NCI-H345 (cell line): ENCODE measurements at regions not wholly inside any gene's neighbourhood (a gene's known extent, or its start where the extent isn't known, plus 50 kb on each side); places are given as distances from the start of the nearest gene placed in this dataset.
"Not testable (repeated sequence)": the region's sequence is repeated elsewhere in the genome, so short reads cannot be mapped to it uniquely, and the experiment has no call there.

Source experiments
- DNase-seq: peaks from one replicate; lab custom pipeline; 2025; lab: John Stamatoyannopoulos, UW

DNA sequence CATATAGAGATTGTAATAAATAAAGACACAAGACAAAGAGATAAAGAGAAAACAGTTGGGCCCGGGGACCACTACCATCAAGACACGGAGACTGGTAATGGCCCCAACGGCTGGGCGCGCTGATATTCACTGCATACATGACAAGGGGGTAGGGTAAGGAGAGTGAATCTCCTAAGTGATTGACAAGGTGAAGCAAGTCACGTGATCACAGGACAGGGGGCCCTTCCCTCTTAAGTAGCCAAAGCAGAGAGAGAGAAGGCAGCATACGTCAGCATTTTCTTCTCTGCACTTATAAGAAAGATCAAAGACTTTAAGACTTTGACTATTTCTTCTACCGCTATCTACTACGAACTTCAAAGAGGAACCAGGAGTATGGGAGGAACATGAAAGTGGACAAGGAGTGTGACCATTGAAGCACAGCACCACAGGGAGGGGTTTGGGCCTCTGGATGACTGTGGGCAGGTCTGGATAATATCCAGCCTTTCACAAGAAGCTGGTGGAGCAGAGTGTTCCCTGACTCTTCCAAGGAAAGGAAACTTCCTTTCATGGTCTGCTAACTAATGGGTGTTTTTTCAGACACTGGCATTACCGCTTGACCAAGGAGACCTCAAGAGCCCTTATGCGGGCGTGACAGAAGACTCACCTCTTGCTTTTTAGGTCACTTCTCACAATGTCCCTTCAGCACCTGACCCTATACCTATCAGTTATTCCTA is 75.6 kb downstream of the MRPL39 start:
- DNase-seq, result not testable (repeated sequence)

DNA sequence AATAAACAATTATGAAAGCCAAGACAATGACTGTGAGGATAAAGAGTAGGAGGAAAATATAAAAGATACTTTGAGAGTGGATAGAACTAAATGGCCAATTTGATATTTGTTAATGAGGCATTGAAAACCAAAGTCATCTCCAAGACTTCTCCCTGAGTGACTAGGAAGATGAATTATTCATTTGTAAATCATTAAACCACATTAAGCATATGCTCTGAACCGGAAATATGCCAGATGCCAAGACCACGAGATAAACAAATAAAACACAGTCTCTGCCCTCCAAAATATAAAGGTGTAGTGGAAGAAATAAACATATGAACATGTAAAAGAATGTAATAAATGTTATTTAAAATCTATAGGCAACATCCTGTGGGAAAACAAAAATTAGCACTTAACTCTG is 78.8 kb downstream of the MRPL39 start:
- DNase-seq, result no peak

DNA sequence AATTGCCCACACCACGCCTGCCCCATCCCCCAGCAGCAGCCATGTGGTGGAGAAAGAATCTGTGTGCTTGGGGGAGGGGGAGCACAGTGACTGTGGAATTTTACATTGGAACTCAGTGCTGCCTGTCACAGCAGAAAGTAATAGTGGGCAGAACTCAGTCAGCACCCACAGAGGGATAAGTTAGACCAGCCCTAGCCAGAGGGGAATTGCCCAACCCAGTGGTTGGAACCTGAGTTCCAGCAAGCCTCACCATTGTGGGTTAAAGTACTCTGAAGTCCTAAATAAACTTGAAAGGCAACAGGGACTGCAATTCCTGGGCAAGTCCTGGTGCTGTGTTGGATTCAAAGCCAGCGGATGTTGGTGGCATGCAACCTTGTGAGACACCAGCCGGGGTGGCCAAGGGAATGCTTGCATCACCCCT is 88.8 kb downstream of the MRPL39 start:
- DNase-seq, result no peak

DNA sequence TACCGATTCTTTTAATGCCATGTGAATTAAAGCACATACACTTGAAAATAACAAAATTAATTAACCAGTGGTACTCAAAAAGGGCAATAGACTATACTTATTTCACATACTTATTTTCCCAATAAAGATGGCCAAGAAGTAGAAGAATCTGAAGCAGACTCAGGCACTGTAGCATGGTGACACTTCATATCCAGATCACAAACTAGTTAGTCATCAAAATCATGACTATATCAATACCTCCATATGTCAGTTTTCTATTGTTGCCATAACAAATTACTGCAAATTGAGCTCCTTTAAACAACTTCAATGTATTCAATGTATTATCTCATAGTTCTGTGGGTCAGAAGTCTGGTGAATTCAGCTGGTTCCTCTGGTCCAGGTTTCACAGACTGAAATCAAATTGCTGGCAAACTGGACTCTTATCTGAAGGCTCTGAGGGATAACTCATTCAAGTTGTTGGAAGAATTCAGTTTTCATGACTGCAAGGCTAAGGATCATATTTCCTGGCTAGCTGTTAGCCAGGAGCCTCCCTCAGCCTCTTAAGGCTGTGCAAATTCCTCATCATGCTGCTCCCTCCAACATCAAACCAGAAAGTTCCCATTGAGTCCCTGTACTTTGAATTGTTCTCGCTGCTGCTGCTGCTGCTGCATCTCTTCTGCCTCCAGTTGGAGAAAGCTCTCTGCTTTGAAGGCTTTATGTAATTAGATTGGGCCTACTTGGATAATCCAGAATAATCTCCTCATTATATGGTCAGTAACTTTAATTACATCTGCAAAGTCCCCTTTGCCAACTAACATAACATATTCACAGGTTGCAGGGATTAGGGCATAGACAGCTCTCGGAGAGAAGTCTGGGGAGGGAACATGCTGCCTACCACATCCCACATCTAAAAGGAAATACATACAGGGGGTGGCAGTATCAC is 91.5 kb downstream of the MRPL39 start:
- DNase-seq, result no peak

DNA sequence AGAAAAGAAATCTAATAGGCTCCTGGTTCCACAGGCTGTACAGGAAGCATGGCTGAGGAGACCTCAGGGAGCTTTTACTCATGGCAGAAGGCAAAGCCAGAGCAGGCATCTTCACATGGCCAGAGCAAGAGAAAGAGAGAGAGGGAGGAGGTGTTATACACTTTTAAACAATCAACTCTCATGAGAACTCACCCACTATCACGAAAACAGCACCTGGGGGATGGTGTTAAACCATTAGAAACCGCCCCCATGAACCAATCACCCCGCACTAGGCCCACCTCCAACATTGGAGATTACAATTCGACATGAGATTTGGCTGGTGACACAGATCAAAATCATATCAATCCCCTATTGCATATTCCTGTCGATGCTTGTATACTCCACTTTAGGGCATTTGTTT is 93.5 kb downstream of the MRPL39 start:
- DNase-seq, result no peak

DNA sequence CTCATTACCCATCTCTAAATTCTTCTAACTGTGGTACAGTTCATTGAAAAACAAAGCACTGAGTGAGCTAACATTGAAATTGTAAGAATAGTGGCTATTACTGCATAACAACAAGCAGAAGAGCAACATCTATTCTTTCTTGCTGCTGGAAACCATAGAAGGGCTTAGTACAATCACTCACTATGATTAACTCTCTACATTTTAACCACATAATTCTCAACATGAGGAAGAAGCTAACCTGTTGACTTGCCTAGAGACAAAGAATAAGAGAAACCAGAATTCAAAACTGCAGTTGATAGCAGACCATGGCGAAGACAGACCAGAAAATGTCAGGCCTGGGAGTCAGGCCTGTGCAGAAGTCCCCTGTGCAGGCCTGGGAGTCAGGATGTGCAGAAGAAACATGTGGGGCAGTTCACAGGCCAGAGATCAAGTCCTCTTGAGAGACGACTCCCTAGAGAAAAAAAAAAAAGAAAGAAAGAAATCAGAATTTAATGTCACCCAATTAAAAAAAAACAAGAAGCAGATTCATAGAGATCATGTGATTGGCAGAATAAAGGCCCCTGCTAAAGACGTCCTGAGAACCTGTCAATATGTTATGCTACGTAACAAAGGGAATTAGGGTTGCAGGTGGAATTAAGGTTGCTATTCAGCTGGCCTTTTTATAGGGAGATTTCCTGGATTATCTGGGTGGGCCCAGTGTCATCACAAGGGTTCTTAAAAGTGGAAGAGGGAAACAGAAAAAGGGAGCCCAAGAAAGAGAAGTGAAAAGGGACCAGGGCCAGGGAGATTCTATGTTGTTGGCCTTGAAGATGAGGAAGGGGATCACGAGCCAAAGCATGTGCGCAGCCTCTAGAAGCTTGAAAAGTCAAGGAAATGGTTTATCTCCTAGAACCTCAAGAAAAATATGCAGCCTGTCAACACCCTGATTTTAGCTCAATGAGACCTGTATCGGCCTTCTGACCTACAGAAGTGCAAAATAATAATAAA is 94.9 kb downstream of the MRPL39 start:
- no peak for DNase-seq

DNA sequence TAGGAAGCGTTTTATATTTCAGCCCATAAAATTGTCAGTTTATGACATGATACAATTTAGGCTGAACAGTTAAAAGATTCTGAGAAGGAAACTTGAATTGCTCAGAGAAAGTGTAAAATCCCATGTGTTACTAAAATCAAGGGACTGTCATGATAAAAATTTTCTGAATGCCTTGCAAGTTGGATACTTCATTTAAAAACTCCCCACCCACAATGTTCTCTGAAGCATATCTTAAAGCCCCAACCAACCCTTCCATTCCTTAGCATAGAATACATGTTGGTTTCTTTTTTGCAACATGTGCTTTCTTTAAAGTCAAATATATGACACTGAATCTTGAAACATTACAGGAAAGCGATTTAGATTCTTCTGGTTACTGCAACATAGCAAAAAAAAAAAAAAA is 97.4 kb downstream of the MRPL39 start:
- no peak for DNase-seq

DNA sequence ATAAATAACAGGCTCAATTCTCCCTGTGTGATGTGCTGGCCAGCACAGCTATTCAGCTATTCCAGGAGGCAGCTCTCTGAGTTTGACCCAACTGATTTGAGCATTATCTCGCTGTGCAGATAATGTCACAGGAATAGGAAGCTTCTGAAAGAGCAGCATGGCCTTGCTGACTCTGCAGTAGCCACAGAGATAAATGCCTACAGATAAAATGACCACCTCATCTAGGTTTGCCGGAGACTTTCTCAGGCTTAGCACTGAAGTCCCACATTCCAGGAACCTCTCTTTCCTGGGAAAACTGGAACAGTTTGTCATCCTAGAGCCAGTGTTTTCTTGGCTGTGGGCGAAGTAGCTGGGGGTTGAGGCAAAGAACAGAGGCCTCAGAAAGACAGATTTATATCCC is 98.9 kb downstream of the MRPL39 start:
- DNase-seq, result no peak

DNA sequence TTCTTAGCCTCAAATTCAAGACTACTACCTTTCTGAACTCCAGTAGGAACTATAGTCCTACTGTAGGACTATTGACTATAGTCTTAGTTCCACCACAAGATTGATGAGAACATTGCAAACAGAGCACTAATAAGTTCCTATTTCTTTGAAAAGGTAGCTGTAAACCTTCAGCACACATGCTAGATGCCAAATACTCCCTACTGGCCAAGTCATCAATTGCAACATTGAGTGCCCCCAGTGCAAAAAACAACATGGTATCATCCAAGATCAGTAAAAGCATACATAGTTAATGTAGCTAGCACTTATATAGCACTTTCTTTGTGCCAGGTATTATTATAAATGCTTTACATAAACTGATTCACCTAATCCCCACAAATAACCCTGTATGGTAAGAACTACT is 99.8 kb downstream of the MRPL39 start:
- no peak for DNase-seq

DNA sequence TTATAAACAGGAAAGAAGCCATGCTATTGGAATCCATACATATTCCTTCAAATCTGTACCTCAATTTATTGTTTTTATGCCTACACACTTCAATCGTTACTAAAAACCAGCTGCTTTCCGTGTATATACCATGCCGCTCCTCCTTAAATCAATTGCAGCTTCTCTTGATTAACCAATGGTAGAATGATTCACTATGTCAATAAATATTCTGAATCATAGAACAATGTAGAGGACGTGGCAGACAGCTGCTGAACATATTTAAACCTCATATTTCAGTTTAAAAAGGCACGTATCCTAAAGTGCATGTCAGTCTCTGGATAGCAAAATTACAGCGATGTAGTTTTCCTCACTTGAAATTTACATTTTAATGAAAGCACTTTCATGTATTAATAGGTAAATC is 100.4 kb downstream of the MRPL39 start:
- no peak for DNase-seq

DNA sequence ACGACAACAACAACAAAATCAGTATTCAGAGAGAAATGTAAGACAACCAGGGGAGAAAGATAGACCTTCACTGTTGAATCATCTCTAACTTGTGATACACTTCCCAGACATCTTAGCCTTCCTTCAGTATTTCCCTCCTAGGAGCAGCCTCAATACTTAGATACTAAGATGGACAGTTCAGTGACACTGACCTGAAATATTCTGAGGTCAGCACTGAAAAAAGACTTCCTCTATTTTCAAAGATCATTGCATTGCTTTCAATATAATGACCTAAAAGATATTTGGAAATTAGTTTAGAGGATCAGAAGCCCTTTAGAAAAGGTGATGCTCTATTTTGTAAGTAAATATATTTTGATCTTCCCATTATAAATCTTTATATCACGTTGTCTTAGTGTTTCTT is 101.0 kb downstream of the MRPL39 start:
- no peak for DNase-seq

DNA sequence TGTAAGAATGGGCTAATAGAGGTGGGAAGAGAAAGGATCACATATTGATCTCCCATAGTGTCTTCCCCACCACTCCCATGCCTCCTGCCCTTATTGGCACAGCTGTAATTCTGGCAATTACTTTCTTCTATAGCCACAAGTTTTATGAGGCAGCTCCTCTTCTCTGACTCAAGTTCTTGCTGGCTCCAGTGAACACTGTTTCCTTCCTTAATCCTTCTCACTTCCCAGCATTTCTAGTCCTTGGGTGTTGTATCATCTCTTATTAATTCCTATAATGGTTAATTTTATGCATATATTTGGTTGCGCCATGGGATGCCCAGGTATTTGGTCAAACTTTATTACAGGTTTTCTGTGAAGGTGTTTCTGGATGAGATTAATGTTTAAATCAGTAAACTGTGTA is 103.3 kb downstream of the MRPL39 start:
- no peak for DNase-seq

DNA sequence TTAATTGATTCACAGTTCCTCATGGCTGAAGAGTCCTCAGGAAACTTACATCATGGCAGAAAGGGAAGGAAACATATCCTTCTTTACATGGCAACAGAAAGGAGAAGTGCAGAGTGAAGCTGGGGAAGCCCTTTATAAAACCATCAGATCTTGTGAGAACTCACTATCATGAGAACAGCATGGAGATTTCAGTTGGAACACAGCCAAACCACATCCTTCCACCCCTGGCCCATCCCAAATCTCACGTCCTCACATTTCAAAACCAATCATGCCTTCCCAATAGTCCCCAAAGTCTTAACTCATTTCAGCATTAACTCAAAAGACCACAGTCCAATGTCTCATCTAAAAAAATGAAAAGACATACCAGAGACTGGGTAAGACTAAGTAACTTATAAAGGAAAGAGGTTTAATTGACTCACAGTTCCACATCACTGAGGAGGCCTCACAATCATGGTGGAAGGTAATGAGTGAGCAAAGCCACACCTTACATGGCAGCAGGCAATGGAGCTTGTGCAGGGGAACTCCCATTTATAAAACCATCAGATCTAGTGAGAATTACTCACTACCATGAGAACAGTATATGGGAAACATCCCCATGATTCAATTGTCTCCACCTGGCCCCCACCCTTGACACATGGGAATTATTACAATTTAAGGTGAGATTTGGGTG is 105.2 kb downstream of the MRPL39 start:
- DNase-seq, result no peak

DNA sequence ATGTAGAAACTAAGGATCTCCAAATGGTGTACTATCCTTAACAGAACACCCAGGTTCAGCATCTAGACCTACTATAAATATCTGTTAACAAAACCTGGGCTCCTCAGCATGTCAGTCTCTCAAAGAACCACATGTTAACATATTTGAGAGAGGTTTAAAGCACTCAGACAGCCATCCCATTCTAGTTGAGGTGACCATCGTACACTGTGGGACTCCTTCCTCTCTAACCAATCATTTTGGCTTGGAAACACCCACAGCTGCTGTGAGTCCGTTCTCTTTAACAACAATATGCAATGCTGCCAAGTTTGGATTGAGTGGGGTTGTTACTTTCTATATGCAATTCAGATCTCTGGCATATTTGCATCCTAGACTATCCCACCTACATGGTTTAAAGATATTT is 105.8 kb downstream of the MRPL39 start:
- no peak for DNase-seq

DNA sequence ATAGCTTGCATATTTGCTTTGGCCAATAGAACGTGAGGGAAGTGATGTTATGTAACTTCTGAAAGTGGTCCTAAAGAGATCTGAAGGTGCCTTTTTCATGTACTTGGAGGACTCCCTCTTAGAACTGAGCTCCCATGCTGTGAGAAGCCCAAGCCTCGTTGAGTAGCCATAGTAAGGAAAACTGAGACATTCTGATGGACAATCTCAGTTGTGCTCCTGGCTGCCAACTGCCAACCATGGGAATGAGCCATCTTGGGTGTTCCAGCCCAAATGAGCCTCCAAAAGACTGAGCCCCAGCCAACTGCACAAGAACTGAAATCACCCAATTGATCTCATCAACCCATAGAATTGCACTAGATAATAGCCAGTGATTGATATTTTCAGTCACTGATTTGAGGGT is 106.7 kb downstream of the MRPL39 start:
- DNase-seq, result no peak

DNA sequence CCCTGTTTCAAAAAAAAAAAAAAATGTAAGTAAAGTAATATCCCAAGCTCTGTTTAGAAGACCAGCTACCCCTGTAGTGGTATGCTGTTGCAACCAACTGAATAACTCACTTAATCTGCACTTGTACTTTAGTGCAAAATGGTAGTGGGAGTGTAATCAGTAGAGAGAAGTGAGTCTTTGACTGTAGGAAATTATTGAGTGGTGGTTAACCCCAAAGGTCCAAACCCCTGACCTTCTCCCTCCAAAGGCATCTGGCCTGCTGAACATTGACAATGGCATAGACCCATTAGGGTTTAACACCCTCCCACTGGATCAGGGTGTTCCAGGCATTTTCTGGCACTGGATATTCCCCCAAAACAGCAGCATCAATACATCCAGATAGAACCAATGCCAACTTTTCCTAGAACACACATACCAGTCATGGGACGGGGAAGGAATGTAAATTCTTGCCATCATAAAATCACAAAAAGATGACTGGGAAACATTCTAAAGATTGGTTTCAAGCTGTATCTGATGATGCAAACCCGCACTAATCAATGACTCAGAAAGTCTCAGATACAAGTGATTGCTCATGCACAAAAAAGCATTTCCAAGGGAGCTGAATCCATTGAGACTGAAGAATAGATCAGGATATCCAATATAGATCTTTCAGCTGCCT is 110.3 kb downstream of the MRPL39 start:
- DNase-seq, result no peak

DNA sequence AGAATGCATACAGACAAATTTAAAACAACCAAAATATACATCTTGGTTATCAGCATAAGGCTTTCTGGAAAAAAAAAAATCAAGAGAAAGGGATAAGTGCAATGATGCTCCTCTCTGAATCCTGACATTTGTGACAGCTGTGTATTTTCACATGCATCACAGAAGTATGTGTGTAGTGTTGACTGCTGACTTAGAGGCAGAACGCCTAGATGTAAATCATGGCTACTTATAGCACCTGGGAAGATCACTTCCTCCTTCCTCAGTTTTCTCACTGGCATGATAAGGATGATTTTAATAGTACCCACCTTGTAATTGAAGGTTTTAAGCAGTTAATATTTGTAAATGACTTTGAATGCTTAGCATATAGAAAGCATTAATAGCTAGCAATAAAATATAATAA is 112.5 kb downstream of the MRPL39 start:
- DNase-seq, result no peak

DNA sequence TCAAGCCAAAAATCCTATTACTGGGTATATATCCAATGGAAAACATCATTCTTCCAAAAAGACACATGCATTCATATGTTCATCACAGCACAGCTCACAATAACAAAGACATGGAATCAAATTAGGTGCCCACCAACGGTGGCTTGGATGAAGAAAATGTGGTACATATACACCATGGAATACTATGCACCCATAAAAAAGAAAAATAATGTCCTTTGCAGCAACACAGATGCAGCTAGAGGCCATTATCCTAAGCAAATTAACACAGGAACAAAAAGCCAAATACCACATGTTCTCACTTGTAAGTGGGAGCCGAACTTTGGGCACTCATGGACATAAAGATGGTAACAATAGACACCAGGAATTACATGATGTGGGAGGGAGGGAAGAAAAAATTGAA is 113.6 kb downstream of the MRPL39 start:
- DNase-seq, result no peak

DNA sequence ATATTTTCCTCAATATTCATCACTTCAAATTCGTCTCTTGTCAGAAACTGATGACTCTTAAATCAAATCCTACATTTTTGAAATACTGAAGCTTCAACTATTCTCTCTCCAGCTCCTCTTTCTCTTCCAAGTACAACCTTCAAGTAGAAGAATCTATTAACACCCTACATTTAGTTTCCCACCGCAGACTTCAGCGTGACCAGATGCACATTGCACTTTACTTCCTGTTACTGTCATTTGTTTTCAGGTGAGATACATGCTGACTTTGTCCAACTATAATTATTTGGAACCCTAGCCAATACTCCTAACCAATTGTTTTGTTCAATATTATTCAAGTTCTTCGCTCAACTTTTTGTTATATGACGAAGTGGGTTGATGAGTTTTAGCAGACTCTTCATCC is 116.0 kb downstream of the MRPL39 start:
- DNase-seq, result no peak

DNA sequence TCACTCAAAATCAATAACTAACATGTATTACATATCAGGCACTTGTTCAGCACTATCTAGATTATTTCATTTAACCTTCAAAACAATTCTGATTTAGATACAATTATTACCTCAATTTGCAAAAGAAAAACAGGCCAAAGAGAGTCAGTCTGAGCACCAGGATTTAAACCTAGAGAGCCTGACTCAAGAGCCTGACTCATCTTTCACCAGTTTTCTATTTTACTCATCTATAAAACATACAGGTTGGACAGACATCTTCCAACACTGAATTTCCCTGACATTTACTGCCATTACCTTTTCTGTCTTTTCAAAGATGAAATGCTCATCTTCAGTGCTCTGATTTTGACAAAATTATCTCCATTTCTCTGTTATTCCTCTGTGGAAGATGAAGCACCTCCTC is 116.5 kb downstream of the MRPL39 start:
- no peak for DNase-seq

DNA sequence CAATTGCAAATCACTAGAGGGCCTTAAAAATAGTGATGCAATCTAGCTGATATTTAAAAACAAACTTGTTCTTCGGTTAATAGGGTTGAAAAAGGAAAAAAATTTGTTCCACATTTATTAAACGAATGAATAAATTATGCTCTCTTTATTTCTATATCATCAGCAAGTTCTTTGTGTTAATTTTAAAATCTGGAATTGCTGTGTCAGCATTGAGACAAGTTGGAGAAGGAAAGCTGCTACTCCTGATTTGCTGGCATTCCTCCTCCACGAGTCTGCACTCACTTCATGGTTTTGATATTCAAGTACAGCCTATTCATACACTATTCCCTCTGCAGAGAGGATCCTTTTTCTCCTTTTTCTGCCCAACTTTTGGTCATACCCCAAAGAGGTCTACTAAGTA is 117.6 kb downstream of the MRPL39 start:
- no peak for DNase-seq
